Adipocyte (in vitro differentiated cells): ENCODE measurements at regions not wholly inside any gene's neighbourhood (a gene's known extent, or its start where the extent isn't known, plus 50 kb on each side); places are given as distances from the start of the nearest gene placed in this dataset.

Experiments
- DNase-seq: peaks from one replicate; pipeline ENCODE4 v3.0.0-alpha.2; 2015; ENCODE audit warnings: low read depth
- H3K27me3 ChIP-seq: replicated peaks from 2 replicates; pipeline ENCODE4 v1.7.0; 2013; ENCODE audit warnings: mild to moderate bottlenecking, low read length, moderate library complexity; ENCODE audit not compliant: control insufficient read depth, insufficient read depth
- H3K36me3 ChIP-seq: 2 replicates; pipeline ENCODE4 v1.7.0; 2013; ENCODE audit warnings: low read length, mild to moderate bottlenecking, moderate library complexity; ENCODE audit not compliant: control insufficient read depth, insufficient read depth, severe bottlenecking
- H3K4me1 ChIP-seq: 2 replicates; pipeline ENCODE4 v1.7.0; 2013; ENCODE audit warnings: mild to moderate bottlenecking, low read length, moderate library complexity; ENCODE audit not compliant: control insufficient read depth, insufficient read depth
- H3K4me3 ChIP-seq: 2 replicates; pipeline ENCODE4 v1.7.0; 2013; ENCODE audit warnings: mild to moderate bottlenecking, low read length, moderate library complexity
- H3K9ac ChIP-seq: 2 replicates; pipeline ENCODE4 v1.7.0; 2013; ENCODE audit warnings: mild to moderate bottlenecking, low read length, moderate library complexity
- H3K9me3 ChIP-seq: 2 replicates; pipeline ENCODE4 v1.7.0; 2013; ENCODE audit warnings: mild to moderate bottlenecking, low read length, moderate library complexity; ENCODE audit not compliant: control insufficient read depth

- no peaks in the 10 kb centered on the region for H3K9me3 ChIP-seq
- peaks cover 62% of the 10 kb centered on the region for H3K4me1 ChIP-seq
- H3K9ac ChIP-seq, result no peak overlapping the region
- no peak overlapping the region for H3K4me3 ChIP-seq
- no peaks in the 10 kb centered on the region for H3K36me3 ChIP-seq
- no peak for DNase-seq
- no peaks in the 10 kb centered on the region for H3K27me3 ChIP-seq
Observed at GRCh38 chr2:118672571-118673158, 174.8 kb downstream of the EN1 start.

GRCh38 chr2:118671701-118672454 is 175.6 kb downstream of the EN1 start:
- H3K4me3 ChIP-seq, result no peak overlapping the region
- no peaks in the 10 kb centered on the region for H3K27me3 ChIP-seq
- H3K9me3 ChIP-seq, result no peaks in the 10 kb centered on the region
- no peak for DNase-seq
- H3K36me3 ChIP-seq, result no peaks in the 10 kb centered on the region
- H3K9ac ChIP-seq, result no peak overlapping the region
- peaks cover 69% of the 10 kb centered on the region for H3K4me1 ChIP-seq

- H3K9me3 ChIP-seq, result no peaks in the 10 kb centered on the region
- H3K4me3 ChIP-seq, result peak overlapping the region; percentile 10
- no peaks in the 10 kb centered on the region for H3K27me3 ChIP-seq
- DNase-seq, result peak; percentile 34
- peaks cover 71% of the 10 kb centered on the region for H3K4me1 ChIP-seq
- no peaks in the 10 kb centered on the region for H3K36me3 ChIP-seq
- H3K9ac ChIP-seq, result peak overlapping the region; percentile 74
Observed at GRCh38 chr2:118670838-118671237, 176.6 kb downstream of the EN1 start.

- H3K4me1 ChIP-seq, result peaks cover 67% of the 10 kb centered on the region
- H3K9me3 ChIP-seq, result no peaks in the 10 kb centered on the region
- no peaks in the 10 kb centered on the region for H3K36me3 ChIP-seq
- H3K27me3 ChIP-seq, result no peaks in the 10 kb centered on the region
- H3K9ac ChIP-seq, result peak overlapping the region; percentile 74
- H3K4me3 ChIP-seq, result peak overlapping the region; percentile 10
- peak; percentile 23 for DNase-seq
Observed at GRCh38 chr2:118670276-118670675, 177.2 kb downstream of the EN1 start.

DNA sequence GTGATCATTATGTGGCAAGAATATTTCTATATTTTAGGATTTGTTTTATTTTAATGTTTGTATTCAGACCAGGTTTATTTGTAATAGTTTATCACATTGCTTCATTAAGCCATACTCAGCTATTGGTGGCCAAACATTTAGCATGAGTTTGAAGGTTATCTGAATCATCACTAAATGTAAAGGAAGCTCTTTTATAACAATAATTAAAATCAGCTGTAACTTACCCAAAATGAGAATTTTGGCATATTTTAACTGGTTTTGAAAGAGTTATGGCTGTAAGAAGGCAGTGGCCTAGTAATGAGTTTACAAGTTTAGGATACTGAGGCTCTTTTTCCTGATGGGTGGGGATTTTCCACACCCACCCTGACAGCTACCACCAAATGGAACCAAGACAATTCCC is 177.8 kb downstream of the EN1 start:
- Histone ChIP-seq H3K4me1 (peaks cover 67% of the 10 kb centered on the region), H3K36me3 (no peaks in the 10 kb centered on the region), H3K4me3 (peak overlapping the region; percentile 20), H3K27me3 (no peaks in the 10 kb centered on the region), H3K9me3 (no peaks in the 10 kb centered on the region), H3K9ac (peak overlapping the region; percentile 74)
- DNase-seq, result peak; percentile 38

DNA sequence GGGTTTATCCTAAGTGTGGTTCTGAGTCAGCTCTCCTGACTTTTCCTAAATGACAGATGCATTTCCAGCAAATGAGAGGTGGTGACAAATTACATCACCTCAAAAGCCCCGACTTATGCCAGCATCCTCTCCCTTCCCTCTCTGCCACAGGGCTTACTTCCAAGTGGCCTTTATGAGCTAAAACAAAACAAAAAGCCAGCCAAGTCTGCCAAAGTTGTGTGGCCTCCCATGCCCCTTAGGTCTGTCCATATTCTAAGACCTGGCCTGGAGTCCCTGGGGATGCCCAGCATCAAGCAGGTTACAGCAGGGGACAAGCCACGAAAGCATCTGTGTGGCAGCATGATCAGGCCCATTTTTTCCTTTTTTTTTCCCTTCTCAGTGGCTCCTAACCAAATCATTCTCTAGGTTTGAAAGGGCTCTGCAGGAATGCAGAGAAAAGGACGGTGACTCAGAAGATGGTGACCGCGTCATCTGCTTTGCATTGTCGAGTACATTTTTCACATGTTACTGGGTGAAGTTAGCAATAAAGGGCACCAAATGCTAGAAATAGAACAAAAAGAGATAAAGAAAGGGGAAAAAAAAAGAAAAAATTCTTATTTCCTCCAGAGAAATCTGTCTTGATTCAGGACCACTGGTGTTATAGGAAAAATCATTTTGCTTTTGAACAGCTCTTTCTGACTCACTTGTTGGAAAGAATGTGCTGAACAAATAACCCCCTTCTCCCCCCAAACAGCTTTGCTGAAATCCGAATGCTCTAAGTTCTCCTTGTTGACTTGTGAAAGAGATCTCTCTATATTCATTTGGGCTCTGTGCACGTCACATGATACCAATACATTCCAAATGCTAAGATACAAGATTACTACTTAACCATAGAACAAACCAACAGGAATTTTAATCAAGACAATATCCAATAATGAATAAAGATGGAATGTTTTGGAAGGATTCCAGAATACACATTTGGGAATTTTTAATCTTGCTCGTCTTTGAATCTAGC is 178.7 kb downstream of the EN1 start:
- Histone ChIP-seq H3K27me3 (no peaks in the 10 kb centered on the region), H3K4me3 (peak overlapping the region; percentile 20), H3K36me3 (no peaks in the 10 kb centered on the region), H3K9ac (peak overlapping the region; percentile 74), H3K9me3 (no peaks in the 10 kb centered on the region), H3K4me1 (peaks cover 67% of the 10 kb centered on the region)
- DNase-seq, result peak; percentile 92

- peak; percentile 44 for DNase-seq
- peak overlapping the region; percentile 74 for H3K9ac ChIP-seq
- peaks cover 62% of the 10 kb centered on the region for H3K4me1 ChIP-seq
- no peaks in the 10 kb centered on the region for H3K36me3 ChIP-seq
- no peaks in the 10 kb centered on the region for H3K9me3 ChIP-seq
- no peak overlapping the region for H3K4me3 ChIP-seq
- H3K27me3 ChIP-seq, result no peaks in the 10 kb centered on the region
Observed at GRCh38 chr2:118667964-118668363, 179.5 kb downstream of the EN1 start.

- H3K4me3 ChIP-seq, result no peak overlapping the region
Observed at GRCh38 chr2:118667348-118667747, 180.1 kb downstream of the EN1 start.

DNA sequence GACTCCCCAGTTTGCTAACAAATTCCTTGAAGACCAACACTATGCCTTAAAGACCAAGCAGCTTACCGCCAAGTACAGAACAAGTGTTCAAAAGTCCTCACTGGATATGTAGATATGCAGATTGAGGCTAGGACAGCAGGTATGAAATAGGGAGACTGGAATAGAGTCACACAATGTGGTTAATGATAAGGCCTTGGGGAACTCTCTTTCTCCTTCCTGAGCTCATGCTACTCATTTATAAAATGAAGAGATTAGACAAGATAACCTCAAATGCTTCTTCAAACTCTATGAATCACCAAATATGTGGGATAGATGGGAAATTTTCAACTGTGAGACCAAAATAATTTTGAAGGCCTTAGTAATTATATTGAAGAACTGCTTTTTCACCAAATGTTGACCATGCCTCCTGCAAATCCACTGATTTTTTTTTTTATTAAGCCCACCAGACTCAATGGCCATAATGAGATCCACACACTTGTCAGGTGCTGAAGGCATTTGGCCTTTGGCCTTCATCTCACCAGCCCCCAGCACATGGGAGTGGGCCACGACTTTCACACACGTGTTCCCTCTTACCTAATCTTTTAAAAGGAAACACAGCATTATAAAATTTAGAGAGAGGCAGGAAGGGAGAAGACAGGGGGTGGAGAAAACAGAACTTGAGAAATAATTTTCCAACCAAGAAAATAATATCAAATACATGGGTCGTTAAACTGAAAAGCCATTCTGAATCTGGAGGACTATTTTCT is 181.5 kb downstream of the EN1 start:
- no peak overlapping the region for H3K9ac ChIP-seq
- H3K4me1 ChIP-seq, result peaks cover 50% of the 10 kb centered on the region
- no peak overlapping the region for H3K4me3 ChIP-seq
- H3K9me3 ChIP-seq, result no peaks in the 10 kb centered on the region
- no peaks in the 10 kb centered on the region for H3K27me3 ChIP-seq
- DNase-seq, result no peak
- H3K36me3 ChIP-seq, result no peaks in the 10 kb centered on the region

More at GRCh38 chr2:118667348-118667747, 180.1 kb downstream of the EN1 start:
- no peaks in the 10 kb centered on the region for H3K36me3 ChIP-seq
- no peak for DNase-seq
- peaks cover 56% of the 10 kb centered on the region for H3K4me1 ChIP-seq
- H3K9ac ChIP-seq, result peak overlapping the region; percentile 74
- no peaks in the 10 kb centered on the region for H3K27me3 ChIP-seq
- H3K9me3 ChIP-seq, result no peaks in the 10 kb centered on the region

- Histone ChIP-seq H3K9me3 (no peaks in the 10 kb centered on the region), H3K4me1 (peaks cover 27% of the 10 kb centered on the region), H3K27me3 (no peaks in the 10 kb centered on the region), H3K4me3 (no peak overlapping the region), H3K36me3 (no peaks in the 10 kb centered on the region), H3K9ac (no peak overlapping the region)
- DNase-seq, result no peak
Observed at GRCh38 chr2:118661179-118661578, 186.3 kb downstream of the EN1 start.
